Hematopoietic multipotent progenitor cell treated with erythropoietin and hydrocortisone succinate and interleukin-3 and kit ligand, for 6 days (in vitro differentiated cells): ENCODE measurements at regions not wholly inside any gene's neighbourhood (a gene's known extent, or its start where the extent isn't known, plus 50 kb on each side); places are given as distances from the start of the nearest gene placed in this dataset.
"Not testable (repeated sequence)": the region's sequence is repeated elsewhere in the genome, so short reads cannot be mapped to it uniquely, and the experiment has no call there.

Source experiments
- DNase-seq: peaks from one replicate; pipeline ENCODE4 v3.0.0-alpha.2; 2015

DNA sequence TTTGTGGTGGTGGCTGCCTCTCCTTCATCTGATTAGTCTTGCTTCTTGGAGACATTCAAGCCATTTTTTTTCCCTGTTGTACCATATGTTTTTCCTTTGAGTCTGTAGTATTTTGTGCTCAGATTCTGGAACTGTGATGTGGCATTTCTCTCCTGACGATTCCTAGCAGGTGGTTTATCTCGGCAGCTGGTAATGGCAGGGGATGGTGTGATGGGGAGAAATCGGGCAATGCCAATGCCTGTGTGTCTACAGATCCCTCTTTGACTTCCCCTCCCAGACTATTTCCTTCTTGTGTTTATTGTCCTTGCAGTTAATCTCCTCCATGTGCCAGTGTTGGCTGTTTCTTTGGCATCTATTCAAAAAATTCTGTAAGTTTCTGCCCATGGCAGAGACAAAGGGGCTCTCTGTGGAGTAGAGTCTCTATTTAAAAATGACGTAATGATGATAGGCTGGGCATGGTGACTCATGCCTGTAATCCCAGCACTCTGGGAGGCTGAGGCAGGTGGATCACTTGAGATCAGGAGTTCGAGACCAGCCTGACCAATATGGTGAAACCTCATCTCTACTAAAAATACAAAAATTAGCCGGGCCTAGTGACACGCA, 90.2 kb upstream of the ERCC4 start:
- DNase-seq: no peak

GRCh38 chr16:13833515-13833914, 86.4 kb upstream of the ERCC4 start:
- no peak for DNase-seq

DNA sequence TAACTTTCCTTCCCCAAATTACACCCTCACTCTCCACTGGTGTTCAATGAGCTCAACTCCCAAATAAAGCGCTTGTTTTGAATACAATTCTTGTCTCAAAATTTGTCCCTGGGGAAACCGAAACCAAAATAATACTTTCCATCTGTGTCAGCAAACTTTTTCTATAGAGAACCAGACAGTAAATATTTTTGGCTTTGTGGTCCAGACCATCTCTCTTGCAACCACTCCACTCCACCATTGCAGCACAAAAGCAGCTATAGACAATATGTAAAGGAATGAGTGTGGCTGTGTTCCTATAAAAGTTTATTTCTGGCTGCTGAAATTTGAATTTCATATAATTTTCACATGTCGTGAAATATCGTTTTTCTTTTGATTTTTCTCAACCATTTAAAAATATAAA, 84.6 kb upstream of the ERCC4 start:
- DNase-seq: no peak

GRCh38 chr16:13835935-13836730, 83.8 kb upstream of the ERCC4 start:
- DNase-seq: no peak

DNA sequence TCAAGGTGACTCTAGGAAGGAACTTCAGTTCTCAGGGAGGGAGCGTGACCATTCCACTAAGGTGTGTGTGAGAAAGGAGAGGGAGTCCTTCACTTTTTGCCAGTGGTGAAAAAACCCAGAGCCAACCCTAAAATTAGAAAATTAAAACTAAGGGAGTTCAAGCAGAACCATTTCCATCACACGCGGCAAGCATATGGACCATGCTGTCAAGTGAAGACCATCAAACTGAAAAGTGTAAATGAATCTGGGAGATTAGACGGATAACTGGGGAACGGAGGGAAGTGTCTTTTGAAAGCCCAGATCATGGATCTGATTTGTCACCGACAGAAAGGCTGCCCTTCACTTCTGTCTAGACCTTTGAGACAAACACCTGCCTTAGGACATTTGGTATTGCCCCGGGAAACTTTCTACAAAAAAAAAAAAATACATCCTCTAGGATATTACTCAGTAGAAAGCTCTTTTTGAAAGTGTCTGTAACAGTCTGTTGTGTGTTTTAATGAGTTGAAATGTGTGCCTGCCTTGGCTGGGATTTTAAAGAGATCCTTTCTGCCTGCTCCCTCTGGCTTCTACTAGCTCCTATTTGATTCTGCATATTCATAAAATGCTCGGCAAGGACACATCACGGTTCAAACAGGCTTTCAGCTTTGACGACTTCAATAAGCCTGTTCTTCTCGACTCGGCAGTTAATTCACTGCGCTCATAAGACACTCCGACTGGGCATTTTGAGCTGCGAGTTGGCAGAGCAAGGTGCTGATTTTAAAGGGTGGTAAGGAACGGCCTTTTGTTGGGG, 81.4 kb upstream of the ERCC4 start:
- no peak for DNase-seq

- peak; percentile 12 for DNase-seq
Observed at GRCh38 chr16:13839577-13839976, 80.4 kb upstream of the ERCC4 start.

DNA sequence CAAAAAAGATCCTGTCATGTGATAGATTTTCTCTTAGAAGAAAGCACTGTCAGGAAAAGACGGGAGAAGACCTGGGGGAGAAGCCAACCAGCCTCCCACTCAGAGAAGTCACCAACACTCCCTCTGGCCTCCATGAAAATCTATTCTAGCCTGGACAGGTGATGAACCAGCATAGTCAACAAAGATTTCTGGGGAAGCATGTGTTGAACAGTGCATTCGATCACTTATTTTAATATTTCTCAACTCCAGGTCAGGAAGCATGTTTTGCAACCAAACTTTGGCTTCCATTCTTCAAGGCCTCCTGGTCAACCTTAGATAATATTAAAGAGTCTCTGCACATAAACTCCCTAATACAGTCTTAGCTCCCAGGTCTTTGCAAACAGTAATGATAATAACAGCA, 74.7 kb upstream of the ERCC4 start:
- no peak for DNase-seq

GRCh38 chr16:13848795-13849194, 71.2 kb upstream of the ERCC4 start:
- no peak for DNase-seq

GRCh38 chr16:13850173-13850572, 69.8 kb upstream of the ERCC4 start:
- DNase-seq: not testable (repeated sequence)

DNA sequence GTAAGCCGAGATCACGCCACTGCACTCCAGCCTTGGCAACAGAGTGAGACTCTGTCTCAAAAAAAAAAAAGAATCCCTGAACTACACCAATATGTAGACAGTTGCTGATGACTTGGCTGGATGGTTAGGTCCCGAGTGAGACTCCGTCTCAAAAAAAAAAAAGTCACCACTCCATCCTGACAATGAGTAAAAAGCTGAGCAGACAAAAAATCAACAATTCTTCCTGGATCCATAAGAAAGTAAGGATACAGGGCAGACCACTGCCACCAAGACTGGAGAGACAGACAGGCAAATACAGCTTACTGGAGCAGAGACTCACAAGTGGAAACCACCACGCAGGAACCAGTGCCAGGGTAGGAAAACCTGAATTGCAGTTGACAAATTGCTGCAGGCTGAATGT, 67.1 kb upstream of the ERCC4 start:
- DNase-seq: no peak

- DNase-seq: no peak
Observed at GRCh38 chr16:13856398-13856797, 63.6 kb upstream of the ERCC4 start.

DNA sequence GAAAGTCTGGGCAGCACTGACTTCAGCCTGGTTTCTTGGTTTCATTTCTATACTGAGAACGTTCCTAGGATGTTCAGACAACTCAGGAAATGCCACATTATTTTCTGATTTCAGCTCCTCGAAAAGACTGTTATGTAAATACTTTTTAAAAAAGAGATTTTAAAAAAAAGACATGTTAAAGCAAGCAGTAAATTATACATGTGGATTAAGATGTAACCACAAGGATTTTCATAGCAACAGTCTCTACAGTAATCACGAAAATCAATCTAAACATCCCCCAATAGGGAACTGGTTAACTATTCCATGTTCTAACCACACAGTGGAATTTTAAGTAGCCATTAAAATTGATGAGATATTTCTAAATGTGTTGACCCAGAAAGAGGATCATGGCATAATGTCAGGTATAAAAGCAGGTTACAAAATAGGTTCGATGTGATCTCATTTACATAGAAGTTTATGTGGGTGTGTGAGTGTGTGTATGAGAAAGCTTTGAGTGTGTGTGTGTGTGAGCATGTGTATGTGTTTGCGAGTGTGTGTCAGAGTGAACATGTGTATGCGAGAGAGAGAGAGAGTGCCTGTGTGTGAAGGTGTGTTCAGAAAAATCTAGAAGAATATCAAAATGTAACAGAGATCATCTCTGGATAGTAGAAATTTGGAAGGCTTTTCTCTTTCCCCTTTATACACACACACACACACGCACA, 63.0 kb upstream of the ERCC4 start:
- no peak for DNase-seq

DNA sequence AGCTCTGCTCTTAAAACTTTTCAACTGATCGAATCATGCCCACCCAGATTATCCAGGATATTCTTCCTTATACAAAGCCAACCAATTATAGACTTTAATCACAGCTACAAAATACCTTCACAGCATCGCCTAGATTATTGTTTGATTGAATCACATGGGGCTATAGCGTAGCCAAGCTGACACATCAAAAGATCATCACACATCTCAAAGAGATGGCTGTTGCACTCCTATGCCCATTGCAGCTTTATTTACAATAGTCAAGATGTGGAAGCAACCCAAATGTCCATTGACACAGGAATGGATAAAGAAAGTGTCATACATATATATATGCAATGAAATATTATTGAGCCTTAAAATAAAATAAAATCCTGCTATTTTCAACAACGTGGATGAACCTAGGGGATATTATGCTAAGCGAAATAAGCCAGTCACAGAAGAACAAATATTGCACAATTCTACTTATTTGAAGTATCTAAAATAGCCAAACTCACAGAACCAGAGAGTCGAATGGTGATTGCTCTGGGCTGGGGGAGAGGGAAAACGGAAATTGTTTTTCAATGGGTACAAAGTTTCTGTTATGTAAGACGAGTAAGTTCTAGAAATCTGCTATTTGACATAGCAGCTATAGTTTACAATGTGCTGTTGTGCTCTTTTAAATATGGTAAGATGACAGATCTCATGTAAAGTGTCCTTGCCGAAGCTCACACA, 60.9 kb upstream of the ERCC4 start:
- no peak for DNase-seq

DNA sequence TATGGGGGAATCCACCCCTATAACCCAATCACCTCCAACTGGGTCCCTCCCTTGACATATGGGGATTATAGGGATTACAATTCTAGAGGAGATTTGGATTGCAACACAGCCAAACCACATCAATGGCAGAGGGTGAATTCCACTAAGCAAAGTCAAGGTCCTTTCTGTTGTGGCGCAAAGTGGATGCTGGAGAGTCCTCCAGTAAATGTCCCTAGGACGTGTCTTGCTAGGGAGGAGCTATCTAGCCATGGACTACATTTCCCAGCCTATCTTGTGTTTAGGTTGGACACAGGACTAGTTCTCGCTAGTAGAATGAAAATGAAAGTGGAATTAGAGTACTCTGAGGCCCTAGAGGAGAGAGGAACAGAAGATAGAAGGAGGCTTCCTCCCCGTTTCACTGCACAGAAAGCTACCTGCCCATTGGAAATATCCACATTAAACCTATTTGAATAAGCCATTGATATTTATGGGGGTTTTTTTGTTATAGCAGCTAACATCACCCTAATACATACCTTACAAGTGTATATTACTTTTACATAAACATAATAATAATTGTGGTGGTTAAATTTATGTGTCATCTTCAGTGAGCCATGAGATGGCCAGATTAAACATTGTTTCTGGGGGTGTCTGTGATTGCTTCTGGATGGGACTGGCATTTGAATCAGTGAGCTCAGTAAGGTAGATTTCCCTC, 56.7 kb upstream of the ERCC4 start:
- DNase-seq: no peak

DNA sequence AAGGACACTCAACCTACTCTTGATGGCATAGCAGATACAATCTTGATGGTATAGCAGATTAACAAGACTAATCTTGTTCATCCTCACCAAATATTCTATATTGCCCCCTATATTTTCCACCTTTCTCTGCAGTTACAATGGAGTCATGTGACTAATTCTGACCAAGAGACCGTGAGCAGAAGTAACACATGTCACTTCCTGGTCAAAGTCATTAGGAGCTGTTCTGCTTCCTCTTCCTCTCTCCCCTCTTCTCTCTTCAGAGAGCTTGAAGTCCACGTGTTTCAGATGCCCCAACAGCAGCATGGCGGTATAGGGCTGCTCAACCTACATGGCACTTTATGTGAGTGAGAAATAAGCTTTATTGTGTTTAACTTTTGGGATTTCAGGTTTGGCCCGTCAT, 55.3 kb upstream of the ERCC4 start:
- no peak for DNase-seq

- DNase-seq: peak; percentile 80
Observed at GRCh38 chr16:13866073-13866472, 53.9 kb upstream of the ERCC4 start.
